HG03354 (cell line): ENCODE measurements at regions not wholly inside any gene's neighbourhood (a gene's known extent, or its start where the extent isn't known, plus 50 kb on each side); places are given as distances from the start of the nearest gene placed in this dataset.
"Not testable (repeated sequence)": the region's sequence is repeated elsewhere in the genome, so short reads cannot be mapped to it uniquely, and the experiment has no call there.

Source experiments
- ATAC-seq: cut with Tn5 transposase; IDR thresholded peaks from one replicate; pipeline ENCODE4 v1.9.1; 2021; ENCODE audit warnings: mild to moderate bottlenecking; ENCODE audit not compliant: unreplicated experiment, poor library complexity, severe bottlenecking

DNA sequence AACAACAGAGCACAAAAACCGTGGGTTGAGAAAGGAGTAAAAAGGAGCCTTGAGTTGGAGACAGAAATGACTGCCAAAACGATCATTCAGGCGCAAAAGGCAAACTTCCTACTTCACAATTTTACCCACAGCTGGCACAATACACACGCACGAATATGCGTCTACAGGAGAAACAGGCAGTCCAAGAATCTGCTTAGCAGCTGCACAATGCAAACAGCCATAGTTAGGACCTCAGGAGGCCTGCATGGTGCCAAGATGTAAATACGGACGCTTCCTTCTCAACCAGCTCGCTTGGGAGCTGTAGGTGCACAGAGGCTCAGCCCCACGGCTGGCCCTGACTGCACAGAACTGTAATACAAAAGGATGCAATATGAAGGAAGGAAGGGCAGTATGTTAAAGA, 250.1 kb upstream of the CAND1 start:
- ATAC-seq: no peak

DNA sequence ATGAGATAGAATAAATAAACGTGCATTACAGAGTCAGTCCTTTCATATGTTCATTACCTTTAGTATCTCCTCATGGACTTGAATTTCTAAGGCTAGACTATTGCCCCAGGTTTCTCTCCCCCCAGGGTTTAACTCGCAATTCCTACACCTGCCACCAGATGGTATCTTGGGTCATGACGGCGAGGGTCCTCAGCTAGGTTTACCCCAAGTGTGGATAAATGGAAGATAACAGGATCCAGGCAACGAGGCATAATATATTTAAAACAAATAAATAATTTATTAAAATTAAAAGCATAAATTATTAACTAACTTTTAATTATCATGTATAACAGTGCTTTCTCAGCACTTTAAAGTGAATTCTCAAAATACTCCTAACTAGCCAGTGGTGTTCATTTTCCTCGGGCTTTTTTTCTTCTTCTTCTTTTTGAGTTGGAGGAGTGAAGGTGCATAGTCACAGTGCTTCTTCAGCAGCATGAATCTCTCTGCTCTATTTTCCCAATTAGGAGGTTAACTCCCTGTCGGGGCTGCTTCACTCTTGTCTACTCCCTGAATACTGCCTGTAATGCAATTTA, 243.5 kb upstream of the CAND1 start:
- ATAC-seq: peak; percentile 93

DNA sequence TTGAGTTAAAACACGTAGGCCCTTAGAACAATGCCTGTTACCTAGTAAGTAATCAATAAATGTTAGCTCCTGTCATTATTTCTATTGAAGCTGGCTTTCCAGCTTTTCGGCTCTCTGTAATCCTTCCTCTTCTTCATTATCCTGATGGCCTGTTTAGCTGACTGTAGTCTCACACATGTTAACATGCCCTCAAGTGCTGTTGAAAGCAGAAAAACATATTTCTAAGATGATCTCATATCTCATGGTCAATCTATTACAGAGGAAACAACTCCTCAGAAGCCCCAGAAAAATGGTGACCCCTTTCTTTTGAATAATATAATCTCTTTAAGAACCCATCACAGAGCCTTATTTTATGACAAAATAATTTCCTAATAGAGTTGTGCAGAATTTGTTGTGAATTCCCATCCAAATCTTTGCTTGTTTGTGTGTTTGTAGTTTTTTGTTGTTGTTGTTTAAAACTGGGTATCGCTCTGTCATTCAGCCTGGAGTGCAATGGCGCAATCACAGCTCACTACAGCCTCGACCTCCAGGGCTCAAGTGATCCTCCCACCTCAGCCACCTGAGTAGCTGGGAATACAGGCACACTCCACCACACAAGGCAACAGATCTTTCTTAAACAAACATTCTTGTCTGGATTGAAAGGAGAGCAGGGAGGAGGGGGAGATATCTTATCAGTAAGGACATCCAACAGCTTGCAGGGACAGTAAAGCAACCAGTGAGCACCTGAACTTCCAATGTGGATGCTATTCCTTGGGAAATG, 242.5 kb upstream of the CAND1 start:
- no peak for ATAC-seq

DNA sequence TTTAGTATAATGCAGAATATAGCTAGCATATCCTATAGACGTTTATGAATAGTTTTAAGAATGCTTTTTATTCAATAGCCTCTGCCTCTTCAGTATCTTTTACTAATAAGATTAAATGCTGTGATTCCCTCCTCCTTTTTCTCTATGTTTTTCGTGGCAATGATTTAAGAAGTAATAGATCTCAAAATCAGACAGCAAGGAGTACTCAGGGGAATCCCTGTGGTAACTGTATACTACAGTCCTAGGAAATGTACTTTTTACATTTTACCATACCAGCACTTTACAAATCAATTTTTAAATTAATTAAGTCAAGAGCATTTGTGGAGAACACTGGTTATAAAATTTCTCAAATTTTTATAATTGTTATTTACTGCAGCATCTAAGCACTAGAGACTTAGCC, 240.6 kb upstream of the CAND1 start:
- ATAC-seq: no peak

DNA sequence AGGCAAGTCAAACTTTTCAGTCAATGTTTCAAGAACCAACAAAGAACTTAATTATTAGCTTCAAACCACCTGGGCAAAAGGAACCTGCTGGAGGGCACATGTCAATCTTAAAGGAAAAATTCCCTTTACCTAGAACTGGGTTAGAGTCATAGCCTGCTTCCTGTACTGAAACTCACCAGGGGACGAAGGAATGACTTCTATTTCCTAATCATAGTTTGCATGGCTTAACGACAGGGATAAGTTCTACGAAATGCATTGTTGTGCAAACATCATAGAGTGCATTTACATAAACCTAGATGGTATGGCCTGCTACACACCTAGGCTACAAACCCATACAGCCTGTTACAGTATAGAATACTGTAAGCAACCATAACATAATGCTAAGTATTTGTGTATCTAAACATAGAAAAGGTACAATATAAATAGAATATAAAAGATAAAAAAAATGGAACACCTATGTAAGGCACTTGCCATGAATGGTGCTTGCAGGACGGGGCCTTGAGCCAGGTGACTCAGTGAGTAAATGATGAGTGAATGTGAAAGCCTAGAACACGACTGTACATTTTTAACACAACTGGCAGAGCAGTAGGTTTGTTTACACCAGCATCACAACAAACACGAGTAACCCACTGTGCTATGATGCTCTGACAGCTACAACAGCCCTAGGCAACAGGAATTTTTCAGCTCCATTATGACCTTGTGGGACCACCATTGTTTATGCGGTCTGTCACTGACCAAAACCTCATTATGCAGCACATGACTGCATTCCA, 234.9 kb upstream of the CAND1 start:
- ATAC-seq: no peak

DNA sequence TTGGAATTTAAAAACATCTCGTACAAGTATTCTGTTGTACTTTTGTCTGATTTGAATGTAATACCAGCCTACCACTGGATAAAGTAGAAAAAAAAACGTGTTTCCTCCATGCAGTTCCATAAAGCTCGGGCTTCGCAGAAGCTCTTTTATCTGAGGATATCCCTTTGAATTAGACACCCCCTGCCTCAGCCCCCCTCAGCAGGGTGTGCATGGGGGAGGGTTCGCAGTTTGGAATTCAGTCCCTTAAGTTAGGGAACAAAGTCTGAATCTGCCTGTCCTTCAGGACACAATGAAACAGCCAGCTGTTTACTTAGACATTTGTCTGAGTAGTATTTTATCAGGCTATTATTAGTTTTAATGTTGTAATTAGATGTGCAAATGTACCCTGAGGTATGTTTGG, 234.0 kb upstream of the CAND1 start:
- no peak for ATAC-seq

DNA sequence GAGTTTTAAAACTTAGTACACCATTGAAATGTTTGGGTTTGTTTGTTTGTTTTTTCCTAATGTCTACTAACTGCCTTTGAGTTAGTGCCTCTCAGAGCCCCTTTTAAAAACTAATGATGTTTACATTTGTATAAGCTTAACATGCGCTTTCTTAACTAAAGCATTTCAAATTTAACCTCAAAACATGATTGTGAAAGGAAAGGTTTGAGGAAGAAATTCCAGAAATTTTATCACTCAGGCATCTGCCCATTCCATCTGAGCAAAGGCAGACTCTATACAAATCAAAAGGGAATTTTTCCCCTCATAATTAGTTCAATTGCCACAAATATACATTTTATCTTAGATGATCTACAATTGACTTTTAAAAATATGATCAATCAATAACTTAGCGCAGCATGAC, 230.7 kb upstream of the CAND1 start:
- ATAC-seq: no peak

DNA sequence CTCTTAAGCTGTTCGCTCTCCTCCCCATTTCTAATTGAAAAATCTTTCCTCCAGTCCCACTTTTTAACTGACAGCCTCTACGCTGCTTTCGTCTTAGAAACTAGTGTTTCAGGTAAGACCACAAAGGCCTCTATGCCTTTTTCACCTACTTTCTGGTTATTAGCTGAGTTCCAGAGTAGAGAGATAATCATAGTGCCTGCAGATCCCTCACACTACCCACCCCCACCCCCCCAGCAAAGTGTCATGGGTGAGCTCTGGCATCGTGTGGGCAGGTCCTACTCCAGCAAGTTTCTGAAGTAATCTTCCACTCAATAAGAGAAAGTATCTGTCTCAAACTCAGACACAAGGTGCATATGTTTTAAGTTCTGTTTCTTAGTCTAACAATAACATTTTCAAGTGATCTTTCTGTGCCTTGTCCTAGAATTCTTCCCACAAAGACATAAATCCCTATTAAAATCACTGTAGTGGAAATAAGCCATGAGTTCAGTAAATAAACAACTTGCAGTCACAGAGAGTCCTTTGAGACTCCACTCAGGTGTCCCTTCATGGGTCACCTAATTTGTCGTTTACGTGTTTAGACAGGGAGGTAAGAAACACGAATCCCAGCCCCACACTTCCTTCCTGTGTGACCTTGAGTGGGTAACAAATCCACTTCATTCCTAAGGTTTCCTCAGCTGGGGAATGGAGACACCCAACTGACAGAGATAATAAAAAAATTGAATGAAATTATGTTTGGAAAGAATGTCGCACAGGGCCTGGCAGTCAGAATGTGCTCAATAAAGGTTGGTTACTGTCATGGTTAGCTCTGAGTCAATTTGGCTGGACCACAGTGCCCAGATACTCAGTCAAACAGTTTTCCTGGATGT, 228.9 kb upstream of the CAND1 start:
- ATAC-seq: no peak

DNA sequence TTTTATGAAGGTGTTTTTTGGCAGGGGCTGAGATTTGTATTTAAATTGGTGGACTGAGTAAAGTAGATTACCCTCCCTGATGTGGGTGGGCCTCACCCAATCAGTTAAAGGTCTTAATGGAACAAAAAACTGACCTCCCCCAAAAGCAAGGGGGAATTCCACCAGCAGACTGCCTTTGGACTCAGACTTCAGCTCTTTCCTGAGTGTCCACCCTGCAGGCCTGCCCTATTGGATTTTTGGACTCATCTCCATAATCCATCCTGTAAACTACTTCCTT, 228.4 kb upstream of the CAND1 start:
- ATAC-seq: no peak

DNA sequence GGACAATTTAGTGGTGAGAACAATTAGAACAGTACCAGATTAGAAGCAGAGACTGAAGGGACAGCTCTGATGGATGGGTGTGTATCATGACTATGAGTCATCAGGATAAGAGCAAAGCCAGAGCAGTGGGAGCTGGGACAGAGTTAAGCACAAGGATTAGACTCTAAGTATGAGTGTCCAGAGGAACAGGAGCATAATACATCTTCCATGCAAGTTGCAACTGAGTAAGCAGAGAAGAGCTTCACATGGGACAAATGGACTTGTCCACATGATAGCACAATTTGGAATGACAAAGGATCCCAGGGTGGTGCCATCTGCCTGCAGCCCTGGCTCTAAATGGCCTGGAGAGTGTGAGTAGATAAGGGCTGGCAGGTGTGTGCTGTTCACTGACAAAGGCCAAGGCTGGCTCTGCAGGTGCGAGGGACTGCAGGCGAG, 226.4 kb upstream of the CAND1 start:
- no peak for ATAC-seq

DNA sequence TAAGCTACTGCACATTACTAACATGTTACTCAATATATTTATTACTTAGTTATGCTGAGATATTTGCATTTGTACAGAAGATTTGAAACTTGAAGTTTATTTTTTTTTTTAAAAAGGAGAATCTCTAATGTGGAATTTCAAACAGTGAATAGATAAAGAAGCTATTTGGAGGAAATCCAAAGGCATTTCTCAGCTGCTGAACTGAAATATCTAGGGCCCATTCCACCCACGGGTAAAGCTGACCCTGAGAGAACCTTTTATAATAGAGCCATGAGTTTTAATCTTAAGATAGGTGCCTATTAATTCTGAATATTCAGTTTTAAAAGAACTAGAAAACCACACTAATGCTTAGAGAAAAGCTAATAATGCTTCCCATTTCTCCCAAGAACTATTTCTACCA, 225.4 kb upstream of the CAND1 start:
- ATAC-seq: no peak

DNA sequence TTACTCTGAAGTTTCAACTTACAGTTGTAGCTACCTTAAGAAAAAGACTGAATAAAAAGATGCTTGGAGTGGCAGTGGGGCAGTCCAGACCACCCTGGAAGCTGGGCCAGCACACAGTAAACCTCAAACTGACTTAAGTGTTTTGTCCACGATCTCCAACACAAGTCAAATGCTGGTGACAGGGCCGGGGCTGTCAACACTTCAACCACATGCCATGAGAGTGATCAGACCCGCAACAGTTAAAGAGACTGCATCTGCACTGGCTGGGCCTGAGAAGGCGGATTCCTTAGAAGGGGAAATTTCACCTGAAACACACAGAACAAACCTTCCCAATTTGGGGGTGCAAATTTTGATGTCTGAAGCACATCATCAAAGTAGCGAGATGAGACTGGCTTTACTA, 223.5 kb upstream of the CAND1 start:
- no peak for ATAC-seq

DNA sequence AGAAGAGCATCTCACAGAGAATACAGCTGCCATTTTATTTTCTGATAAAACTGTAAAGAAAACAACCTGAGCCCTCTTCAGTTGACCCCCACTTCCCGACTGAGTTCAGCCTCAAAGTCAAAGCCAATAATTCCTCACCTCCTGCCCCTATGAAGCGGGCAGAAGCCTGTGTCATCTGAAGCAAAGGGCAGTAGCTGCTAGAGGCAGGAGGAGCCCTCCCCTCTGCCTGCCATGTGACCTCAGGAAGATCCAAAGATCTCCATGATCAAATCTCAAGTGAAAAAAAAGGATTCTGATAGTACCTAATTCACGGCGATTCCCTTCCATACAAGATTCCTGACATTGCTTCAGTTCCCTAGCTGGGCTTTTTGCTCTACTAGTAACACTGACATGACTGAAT, 223.1 kb upstream of the CAND1 start:
- no peak for ATAC-seq

DNA sequence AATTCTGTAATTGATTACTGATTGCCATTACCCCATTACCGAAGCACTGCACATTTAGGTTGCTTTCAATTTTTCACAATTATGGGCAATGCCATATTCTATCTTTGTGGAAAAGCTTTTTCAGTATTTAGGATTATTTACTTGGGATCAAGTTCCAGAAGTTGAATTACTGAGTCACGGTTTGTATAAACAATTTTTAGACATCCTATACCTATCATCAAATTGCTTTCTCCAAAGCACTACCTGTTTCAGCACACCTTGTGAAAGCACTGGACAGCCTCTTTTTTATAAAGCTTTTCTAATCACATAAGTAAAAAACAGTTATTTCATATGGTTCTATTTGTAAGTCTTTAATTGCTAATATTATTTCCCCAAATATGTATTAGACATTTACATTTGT, 221.5 kb upstream of the CAND1 start:
- ATAC-seq: no peak

DNA sequence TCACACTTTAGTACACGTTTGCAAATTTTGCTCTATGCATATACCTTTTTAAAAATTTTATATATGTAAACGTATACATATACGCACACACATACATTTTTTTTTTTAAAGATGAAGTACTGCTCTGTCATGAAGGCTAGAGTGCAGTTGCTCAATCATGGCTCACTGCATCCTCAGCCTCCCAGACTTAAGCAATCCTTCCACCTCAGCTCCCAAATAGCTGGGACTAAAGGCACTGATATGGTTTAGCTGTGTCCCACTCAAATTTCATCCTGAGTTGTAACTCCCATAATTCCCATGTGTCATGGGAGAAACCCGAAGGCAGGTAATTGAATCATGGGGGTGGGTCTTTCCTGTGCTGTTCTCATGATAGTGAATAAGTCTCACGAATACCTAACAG, 220.8 kb upstream of the CAND1 start:
- ATAC-seq: no peak

DNA sequence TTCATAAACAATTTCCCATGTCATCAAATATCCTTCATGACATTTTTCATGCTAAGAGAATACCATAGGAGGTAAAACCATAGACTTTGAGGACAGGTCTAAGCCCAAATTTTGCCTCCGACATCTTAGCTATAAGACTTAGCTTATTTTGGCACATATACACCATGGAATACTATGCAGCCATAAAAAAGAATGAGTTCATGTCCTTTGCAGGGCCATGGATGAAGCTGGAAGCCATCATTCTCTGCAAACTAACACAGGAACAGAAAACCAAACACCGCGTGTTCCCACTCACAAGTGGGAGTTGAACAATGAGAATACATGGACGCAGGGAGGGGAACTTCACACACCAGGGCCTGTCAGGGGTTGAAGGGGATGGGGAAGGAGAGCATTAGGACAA, 220.0 kb upstream of the CAND1 start:
- not testable (repeated sequence) for ATAC-seq

DNA sequence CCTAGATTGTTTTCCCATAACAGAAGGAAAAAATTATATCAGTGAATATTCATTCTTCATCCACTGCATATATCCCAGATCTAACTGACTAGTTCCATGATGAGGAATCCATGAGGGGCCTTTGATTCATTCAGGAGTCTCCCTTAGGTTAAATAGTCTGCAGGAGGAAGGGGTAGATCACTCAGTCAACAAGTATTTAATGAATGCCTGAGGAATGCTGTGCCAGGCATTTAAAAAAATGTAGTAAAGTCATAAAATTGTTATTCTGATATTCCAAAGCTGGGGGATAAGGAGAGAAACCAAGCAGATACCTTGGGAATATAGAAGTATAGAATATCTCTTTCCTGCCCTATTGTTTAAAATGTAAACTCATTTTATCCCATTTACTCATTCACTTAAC, 216.2 kb upstream of the CAND1 start:
- ATAC-seq: no peak

DNA sequence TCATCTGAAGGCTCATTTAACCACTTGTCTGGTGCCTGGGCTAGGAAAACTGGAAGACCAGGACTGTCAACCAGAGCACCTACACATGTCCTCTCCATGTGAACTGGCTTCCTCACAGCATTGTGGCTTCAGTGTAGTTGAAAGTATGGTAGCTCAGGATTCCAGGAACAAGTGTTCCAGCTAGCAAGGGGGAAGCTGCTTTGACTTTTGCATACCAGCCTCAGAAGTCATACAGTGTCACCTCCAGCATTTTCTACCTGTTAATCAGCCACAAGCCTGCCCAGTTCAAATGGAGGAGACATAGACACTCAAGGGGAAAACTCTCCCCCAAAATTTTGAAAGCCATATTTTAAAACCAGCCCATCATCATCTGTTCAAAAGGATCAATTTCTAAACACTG, 212.8 kb upstream of the CAND1 start:
- no peak for ATAC-seq

DNA sequence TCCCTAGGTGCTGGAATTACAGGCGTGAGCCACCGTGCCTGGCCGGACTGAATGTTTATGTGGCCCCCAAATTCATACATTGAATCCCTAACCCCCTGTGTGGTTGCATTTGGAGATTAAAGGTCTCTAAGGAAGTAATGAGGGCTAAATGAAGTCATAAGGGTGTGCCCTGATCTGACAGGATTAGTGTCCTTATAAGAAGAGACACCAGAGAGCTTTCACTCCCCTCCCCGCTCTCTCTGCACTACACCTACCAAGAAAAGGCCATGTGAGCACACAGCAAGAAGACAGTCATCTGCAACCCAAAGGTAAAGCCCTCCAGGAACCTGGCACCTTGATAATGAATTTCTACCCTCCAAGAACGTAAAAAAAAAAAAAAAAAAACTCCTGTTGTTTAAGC, 212.1 kb upstream of the CAND1 start:
- ATAC-seq: no peak

DNA sequence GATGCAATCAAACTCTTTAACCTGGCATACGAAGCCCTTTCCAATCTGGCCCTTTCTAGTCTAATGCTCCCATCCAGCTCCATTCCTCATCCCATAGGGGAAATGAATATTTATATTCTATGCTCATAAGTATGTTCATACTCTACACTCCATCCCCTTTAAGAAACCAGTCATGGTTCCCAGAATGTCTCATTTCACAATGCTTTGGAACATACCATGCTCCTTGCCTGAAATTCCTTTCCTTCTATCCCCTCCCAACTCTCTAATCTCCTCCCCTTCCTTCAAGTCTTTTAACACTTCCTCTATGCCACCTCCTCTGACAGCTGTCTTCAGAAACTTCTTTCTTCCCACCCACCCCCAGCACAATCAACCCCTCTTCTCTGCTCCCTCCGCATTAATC, 207.0 kb upstream of the CAND1 start:
- ATAC-seq: no peak
